ENCODE measurements at regions not wholly inside any gene's neighbourhood (a gene's known extent, or its start where the extent isn't known, plus 50 kb on each side); places are given as distances from the start of the nearest gene placed in this dataset.

- no peak for DNase-seq (ENCODE audit: low read depth in 2 of 2)
Measured at GRCh38 chr20:58600756-58601155, 50.3 kb upstream of the STX16 start.

- no peak for DNase-seq (ENCODE audit: low read depth in 2 of 2)
Measured at GRCh38 chr20:58599966-58600365, 51.1 kb upstream of the STX16 start.

GRCh38 chr20:58598211-58599015, 52.7 kb upstream of the STX16 start:
- no peak for DNase-seq (ENCODE audit: low read depth in 2 of 2)

GRCh38 chr20:58597249-58597891, 53.7 kb upstream of the STX16 start:
- DNase-seq (ENCODE audit: low read depth in 2 of 2) = peak; percentile 7 to 25

GRCh38 chr20:58596750-58597248, 54.3 kb upstream of the STX16 start:
- DNase-seq (ENCODE audit: low read depth in 2 of 2) = peak; percentile 15 to 26

- no peak for DNase-seq (ENCODE audit: low read depth in 2 of 2)
Measured at GRCh38 chr20:58596244-58596643, 54.8 kb upstream of the STX16 start.

- no peak for DNase-seq (ENCODE audit: low read depth in 2 of 2)
Measured at GRCh38 chr20:58595167-58595566, 55.9 kb upstream of the STX16 start.

- DNase-seq (ENCODE audit: low read depth in 2 of 2) = no peak
Measured at GRCh38 chr20:58593880-58594638, 57.0 kb upstream of the STX16 start.

GRCh38 chr20:58592076-58592695, 58.9 kb upstream of the STX16 start:
- DNase-seq (ENCODE audit: low read depth in 2 of 2) = no peak

GRCh38 chr20:58590679-58591473, 60.2 kb upstream of the STX16 start:
- no peak for DNase-seq (ENCODE audit: low read depth in 2 of 2)

GRCh38 chr20:58587467-58587866, 63.6 kb upstream of the STX16 start:
- DNase-seq (ENCODE audit: low read depth in 2 of 2) = no peak

GRCh38 chr20:58586565-58587093, 64.5 kb upstream of the STX16 start:
- no peak for DNase-seq (ENCODE audit: low read depth in 2 of 2)

GRCh38 chr20:58585753-58586540, 65.1 kb upstream of the STX16 start:
- no peak for DNase-seq (ENCODE audit: low read depth in 2 of 2)

- no peak for DNase-seq (ENCODE audit: low read depth in 2 of 2)
Measured at GRCh38 chr20:58584881-58585752, 66.0 kb upstream of the STX16 start.

GRCh38 chr20:58584051-58584824, 66.8 kb upstream of the STX16 start:
- DNase-seq (ENCODE audit: low read depth in 2 of 2) = no peak

GRCh38 chr20:58583586-58583985, 67.5 kb upstream of the STX16 start:
- DNase-seq (ENCODE audit: low read depth in 2 of 2) = no peak

GRCh38 chr20:58583176-58583575, 67.9 kb upstream of the STX16 start:
- DNase-seq (ENCODE audit: low read depth in 2 of 2) = no peak

GRCh38 chr20:58580474-58580835, 65.3 kb upstream of the APCDD1L start:
- DNase-seq (ENCODE audit: low read depth in 2 of 2) = no peak
